ENCODE measurements at regions not wholly inside any gene's neighbourhood (a gene's known extent, or its start where the extent isn't known, plus 50 kb on each side); places are given as distances from the start of the nearest gene placed in this dataset.

DNA sequence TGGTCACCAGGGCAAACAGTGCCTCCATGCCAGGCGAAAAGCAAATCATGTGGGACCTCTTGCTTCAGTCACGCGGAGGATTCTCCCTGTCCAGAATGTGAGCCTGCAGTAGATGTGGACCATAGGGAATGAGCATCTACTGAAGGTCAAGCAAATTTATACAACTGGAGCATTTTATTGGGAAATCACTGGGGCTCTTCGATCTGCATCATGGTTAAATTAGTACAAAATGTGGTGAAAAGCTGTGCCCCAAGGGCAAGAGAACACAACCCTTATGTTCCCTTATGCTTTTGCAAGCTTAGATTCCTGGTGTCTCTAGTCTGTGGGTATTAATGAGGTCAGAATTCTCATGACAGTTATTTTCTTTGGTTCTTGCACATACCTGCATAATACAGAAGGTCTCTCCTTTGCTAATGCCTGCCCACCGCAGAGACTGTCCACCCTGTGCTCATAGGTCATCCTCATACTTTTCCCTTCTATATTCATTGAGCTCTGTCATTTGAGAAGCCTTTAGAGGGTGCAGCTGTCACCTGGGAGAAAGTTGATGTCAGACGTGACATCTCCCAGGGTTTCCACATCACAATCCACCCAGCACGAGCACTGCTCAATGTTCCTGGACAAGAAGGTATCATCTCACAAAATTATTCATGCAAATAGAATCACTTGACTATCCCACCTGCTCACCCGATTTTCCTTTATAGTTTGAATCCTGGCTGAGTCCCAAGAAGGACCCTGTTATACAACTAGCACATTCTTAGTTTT, 111.7 kb downstream of the NXNL2 start:
- Mint-ChIP-seq H3K27ac (no peak overlapping the region), H3K36me3 (no peaks in the 10 kb centered on the region), H3K4me1 (no peaks in the 10 kb centered on the region), H3K27me3 (peaks cover 22 to 27% of the 10 kb centered on the region in 2 donors), H3K4me3 (no peak overlapping the region), H3K9me3 (peaks cover 0 to 4% of the 10 kb centered on the region in 2 donors)
- DNase-seq = no peak
- ATAC-seq (replicated peaks) = no peak

GRCh38 chr9:88651682-88652633, 117.0 kb downstream of the NXNL2 start:
- peaks cover 12 to 18% of the 10 kb centered on the region in 2 donors for H3K27me3 Mint-ChIP-seq
- DNase-seq (no peak), ATAC-seq (replicated peaks) (no peak)
- no peaks in the 10 kb centered on the region for H3K4me1 Mint-ChIP-seq
- H3K9me3 Mint-ChIP-seq = no peaks in the 10 kb centered on the region
- H3K27ac Mint-ChIP-seq = no peak overlapping the region
- H3K4me3 Mint-ChIP-seq = no peak overlapping the region
- no peaks in the 10 kb centered on the region for H3K36me3 Mint-ChIP-seq

DNA sequence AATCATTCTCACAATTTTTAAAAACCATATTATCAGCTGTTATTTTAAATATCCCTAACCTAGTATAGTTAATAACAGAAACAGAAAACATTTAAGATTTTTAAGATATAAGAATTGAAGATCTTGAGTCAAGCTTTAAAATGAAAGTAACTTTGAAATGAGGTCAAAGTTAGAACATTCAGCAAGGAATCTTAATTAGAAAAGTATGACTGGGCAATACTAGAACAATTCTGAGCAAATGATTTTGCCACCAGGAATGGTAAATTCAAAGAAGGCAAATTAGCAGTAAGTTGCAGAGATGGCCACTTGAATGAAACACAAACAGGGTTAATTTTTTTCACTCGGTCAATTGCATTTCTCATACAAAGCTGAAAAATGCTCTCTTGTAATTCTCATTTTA, 117.9 kb downstream of the NXNL2 start:
- Mint-ChIP-seq H3K4me1 (no peaks in the 10 kb centered on the region), H3K9me3 (no peaks in the 10 kb centered on the region), H3K36me3 (no peaks in the 10 kb centered on the region), H3K27ac (no peak overlapping the region), H3K4me3 (no peak overlapping the region), H3K27me3 (peaks cover 5 to 11% of the 10 kb centered on the region in 2 donors)
- ATAC-seq (replicated peaks) (no peak), DNase-seq (no peak)

DNA sequence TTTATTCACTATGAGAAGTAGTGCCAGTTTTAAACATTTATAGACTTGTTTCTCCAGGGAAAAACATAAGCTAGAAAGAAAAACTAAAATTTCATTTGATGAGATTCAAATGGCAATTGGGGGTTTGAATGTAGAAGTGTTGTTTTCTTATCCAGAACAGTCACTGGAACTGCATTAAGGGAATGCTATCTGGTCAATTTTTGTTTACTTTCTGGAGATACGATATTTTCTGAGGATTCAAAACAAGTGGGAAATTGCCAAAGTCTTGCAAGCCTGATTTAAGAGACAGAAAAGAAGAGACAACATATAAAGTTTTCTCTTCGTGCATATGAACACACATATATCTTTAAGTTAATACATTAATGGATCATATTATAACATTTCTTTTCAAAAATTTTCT, 118.4 kb downstream of the NXNL2 start:
- Mint-ChIP-seq H3K27ac (no peak overlapping the region), H3K9me3 (no peaks in the 10 kb centered on the region), H3K36me3 (no peaks in the 10 kb centered on the region), H3K4me1 (no peaks in the 10 kb centered on the region), H3K27me3 (peaks cover 7 to 10% of the 10 kb centered on the region in 2 donors), H3K4me3 (no peak overlapping the region)
- no peak for DNase-seq
- ATAC-seq (replicated peaks) = no peak

GRCh38 chr9:88653911-88654310, 118.9 kb downstream of the NXNL2 start:
- no peak overlapping the region for H3K27ac Mint-ChIP-seq
- no peaks in the 10 kb centered on the region for H3K4me1 Mint-ChIP-seq
- no peak overlapping the region for H3K4me3 Mint-ChIP-seq
- H3K36me3 Mint-ChIP-seq = no peaks in the 10 kb centered on the region
- DNase-seq = no peak
- peaks cover 9 to 12% of the 10 kb centered on the region in 2 donors for H3K27me3 Mint-ChIP-seq
- no peak for ATAC-seq (replicated peaks)
- no peaks in the 10 kb centered on the region for H3K9me3 Mint-ChIP-seq

- Mint-ChIP-seq H3K36me3 (no peaks in the 10 kb centered on the region), H3K27me3 (peaks cover 6 to 12% of the 10 kb centered on the region in 2 donors), H3K9me3 (no peaks in the 10 kb centered on the region), H3K4me3 (no peak overlapping the region), H3K4me1 (no peaks in the 10 kb centered on the region), H3K27ac (no peak overlapping the region)
- DNase-seq (no peak), ATAC-seq (replicated peaks) (no peak)
These were observed 122.9 kb downstream of the NXNL2 start for GRCh38 chr9:88657893-88658292.

DNA sequence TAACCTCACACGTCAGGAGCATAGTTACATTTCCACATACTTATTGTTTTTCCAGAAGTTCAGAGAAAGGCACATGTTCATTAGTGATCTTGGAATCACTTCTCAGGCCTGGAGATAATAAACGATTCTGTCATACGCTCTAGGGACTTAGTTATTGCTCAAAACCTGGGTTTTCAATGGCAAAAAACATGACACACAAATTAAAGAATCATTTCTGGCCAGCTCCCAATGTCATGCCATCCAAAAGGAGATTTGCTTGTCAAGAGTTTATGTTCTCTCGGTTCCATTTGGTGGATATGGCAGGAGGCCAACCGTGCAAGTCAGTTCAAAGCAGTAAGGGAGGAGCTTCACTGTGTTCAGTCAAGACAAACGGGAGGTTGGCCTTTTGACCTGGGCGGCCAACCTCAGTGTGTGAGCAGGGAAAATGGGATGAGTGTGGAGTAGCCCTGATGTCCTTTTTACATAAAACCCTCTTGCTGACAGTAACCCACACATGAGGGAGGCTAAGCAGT, 123.4 kb downstream of the NXNL2 start:
- H3K36me3 Mint-ChIP-seq = no peaks in the 10 kb centered on the region
- no peak for DNase-seq
- ATAC-seq (replicated peaks) = no peak
- H3K9me3 Mint-ChIP-seq = no peaks in the 10 kb centered on the region
- H3K27ac Mint-ChIP-seq = no peak overlapping the region
- H3K4me3 Mint-ChIP-seq = no peak overlapping the region
- H3K4me1 Mint-ChIP-seq = no peaks in the 10 kb centered on the region
- peaks cover 6 to 12% of the 10 kb centered on the region in 2 donors for H3K27me3 Mint-ChIP-seq

DNA sequence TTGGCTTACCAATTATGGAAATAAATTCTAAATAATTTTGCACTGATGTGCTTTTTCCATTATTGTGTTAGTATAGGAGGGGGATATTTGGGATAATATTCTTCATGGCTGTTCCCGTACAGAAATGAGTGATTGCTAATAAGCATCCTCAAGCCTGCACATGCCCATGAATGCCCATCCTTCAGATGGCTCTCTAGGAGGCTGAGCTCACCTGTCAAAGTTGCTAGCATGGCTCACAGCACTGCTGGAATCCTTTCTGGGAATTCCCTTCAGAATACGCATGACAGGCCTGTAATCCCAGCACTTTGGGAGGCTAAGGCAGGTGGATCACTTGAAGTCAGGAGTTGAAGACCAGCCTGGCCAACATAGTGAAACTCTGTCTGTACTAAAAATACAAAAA, 124.1 kb downstream of the NXNL2 start:
- H3K27ac Mint-ChIP-seq = no peak overlapping the region
- ATAC-seq (replicated peaks) (no peak), DNase-seq (no peak)
- no peaks in the 10 kb centered on the region for H3K4me1 Mint-ChIP-seq
- H3K27me3 Mint-ChIP-seq = peaks cover 6 to 12% of the 10 kb centered on the region in 2 donors
- H3K4me3 Mint-ChIP-seq = no peak overlapping the region
- H3K36me3 Mint-ChIP-seq = no peaks in the 10 kb centered on the region
- H3K9me3 Mint-ChIP-seq = no peaks in the 10 kb centered on the region

GRCh38 chr9:88660611-88661010, 125.6 kb downstream of the NXNL2 start:
- no peaks in the 10 kb centered on the region for H3K36me3 Mint-ChIP-seq
- no peak for ATAC-seq (replicated peaks)
- no peak overlapping the region for H3K4me3 Mint-ChIP-seq
- peaks cover 6 to 7% of the 10 kb centered on the region in 2 donors for H3K27me3 Mint-ChIP-seq
- no peaks in the 10 kb centered on the region for H3K9me3 Mint-ChIP-seq
- DNase-seq = no peak
- H3K4me1 Mint-ChIP-seq = no peaks in the 10 kb centered on the region
- no peak overlapping the region for H3K27ac Mint-ChIP-seq

DNA sequence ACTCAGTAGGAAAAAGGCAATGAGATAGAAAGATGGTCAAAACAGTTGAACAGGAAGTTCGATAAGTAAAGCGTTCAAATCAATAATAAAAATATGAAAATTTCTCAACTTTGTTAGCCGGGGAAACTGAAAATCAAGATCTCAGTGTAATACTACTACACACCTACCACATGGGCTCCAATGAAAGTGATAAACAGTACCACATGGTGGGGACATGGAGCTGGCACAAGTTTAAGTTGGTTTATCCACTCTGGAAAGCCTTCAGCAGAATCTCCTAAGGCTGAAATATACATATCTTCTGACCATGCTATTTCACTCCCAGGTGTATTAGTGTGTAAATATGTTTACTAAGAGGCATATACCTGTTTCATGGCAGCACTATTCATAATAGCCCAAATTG, 126.8 kb downstream of the NXNL2 start:
- no peaks in the 10 kb centered on the region for H3K9me3 Mint-ChIP-seq
- no peak for ATAC-seq (replicated peaks)
- no peak for DNase-seq
- H3K4me3 Mint-ChIP-seq = no peak overlapping the region
- no peaks in the 10 kb centered on the region for H3K36me3 Mint-ChIP-seq
- no peak overlapping the region for H3K27ac Mint-ChIP-seq
- H3K27me3 Mint-ChIP-seq = peaks cover 6 to 7% of the 10 kb centered on the region in 2 donors
- H3K4me1 Mint-ChIP-seq = no peaks in the 10 kb centered on the region

DNA sequence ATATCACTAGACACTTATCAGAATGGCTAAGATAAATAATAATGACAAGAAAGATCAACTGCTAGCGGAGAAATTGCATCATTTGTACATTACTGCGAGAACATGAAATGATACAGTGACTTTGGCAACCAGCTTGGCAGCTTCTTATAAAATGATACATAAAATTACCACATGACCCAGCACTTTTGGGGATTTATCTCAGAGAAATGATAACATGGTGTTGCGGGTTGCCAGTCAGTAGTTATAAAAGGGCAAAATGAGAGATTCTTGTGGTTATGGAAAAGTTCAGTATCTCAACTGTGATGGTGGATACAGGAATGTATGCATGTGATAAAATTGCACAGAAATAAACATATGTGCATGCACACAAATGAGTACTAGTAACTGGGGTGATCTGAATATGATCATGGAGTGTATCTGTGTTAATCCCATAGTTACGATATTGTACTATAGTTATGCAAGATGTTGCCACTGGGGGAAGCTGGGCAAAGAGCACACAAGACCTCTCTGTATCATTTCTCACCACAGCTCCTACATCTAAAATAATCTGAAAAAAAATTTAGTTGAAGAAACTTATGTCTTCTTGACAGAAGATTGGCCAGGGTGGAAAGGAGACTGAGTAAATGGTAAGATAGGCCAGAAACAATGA, 128.9 kb downstream of the NXNL2 start:
- no peaks in the 10 kb centered on the region for H3K9me3 Mint-ChIP-seq
- no peaks in the 10 kb centered on the region for H3K36me3 Mint-ChIP-seq
- DNase-seq (no peak), ATAC-seq (replicated peaks) (no peak)
- H3K4me1 Mint-ChIP-seq = no peaks in the 10 kb centered on the region
- H3K27me3 Mint-ChIP-seq = peaks cover 4% of the 10 kb centered on the region in 2 donors
- no peak overlapping the region for H3K4me3 Mint-ChIP-seq
- H3K27ac Mint-ChIP-seq = no peak overlapping the region

DNA sequence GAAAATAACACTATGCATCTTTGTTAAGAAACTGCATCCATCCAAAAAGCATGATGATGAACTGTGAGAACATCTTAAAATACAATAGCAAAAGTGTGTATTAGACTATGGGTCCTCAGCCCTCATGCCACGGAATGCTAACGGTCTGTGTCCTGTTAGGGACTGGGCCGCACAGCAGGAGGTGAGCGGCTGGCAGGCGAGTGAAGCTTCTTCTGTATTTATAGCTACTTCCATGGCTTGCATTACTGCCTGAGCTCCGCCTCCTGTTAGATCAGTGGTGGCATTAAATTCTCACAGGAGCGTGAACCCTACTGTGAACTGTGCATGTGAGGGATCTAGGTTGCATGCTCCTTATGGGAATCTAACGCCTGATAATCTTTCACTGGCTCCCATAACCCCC, 129.8 kb downstream of the NXNL2 start:
- ATAC-seq (replicated peaks) = no peak
- H3K27ac Mint-ChIP-seq = no peak overlapping the region
- no peaks in the 10 kb centered on the region for H3K9me3 Mint-ChIP-seq
- H3K4me3 Mint-ChIP-seq = no peak overlapping the region
- no peaks in the 10 kb centered on the region for H3K4me1 Mint-ChIP-seq
- DNase-seq = no peak
- H3K27me3 Mint-ChIP-seq = peaks cover 4% of the 10 kb centered on the region in 2 donors
- H3K36me3 Mint-ChIP-seq = no peaks in the 10 kb centered on the region

GRCh38 chr9:88672874-88673689, 138.1 kb downstream of the NXNL2 start:
- peaks cover 11 to 14% of the 10 kb centered on the region in 2 donors for H3K27me3 Mint-ChIP-seq
- no peaks in the 10 kb centered on the region for H3K4me1 Mint-ChIP-seq
- ATAC-seq (replicated peaks) = no peak
- H3K36me3 Mint-ChIP-seq = no peaks in the 10 kb centered on the region
- DNase-seq = no peak
- H3K4me3 Mint-ChIP-seq = no peak overlapping the region
- H3K9me3 Mint-ChIP-seq = peaks cover 5 to 6% of the 10 kb centered on the region in 2 donors
- no peak overlapping the region for H3K27ac Mint-ChIP-seq

DNA sequence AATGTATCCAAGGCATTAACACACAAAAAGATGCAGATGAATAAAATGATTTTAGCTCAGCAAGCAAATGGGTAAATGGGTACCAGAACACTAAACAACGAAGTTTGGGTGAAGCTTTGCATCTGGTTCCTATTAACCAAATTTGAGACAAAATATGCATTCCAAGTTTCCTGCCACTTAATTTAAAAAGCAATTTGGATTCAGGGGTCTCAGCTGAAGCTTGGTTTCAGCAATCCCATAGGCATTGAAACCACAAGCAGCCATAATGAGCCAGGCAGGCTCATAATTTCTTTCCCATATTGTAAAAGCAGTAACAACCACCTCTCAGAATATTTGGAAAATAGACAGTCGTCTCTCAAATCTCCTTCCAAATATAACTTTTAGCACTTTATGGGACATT, 138.9 kb downstream of the NXNL2 start:
- DNase-seq (no peak), ATAC-seq (replicated peaks) (no peak)
- no peaks in the 10 kb centered on the region for H3K4me1 Mint-ChIP-seq
- no peak overlapping the region for H3K4me3 Mint-ChIP-seq
- H3K27ac Mint-ChIP-seq = no peak overlapping the region
- peaks cover 5 to 6% of the 10 kb centered on the region in 2 donors for H3K9me3 Mint-ChIP-seq
- H3K27me3 Mint-ChIP-seq = peaks cover 11 to 14% of the 10 kb centered on the region in 2 donors
- H3K36me3 Mint-ChIP-seq = no peaks in the 10 kb centered on the region

Measured in stimulated activated naive B cell treated with anti-CD40 and anti-IgM and Interleukin-4, amounts not matched to agents 10 μg/mL and 1 μg/mL and 100 μg/mL, for 72 hours (primary cell).